GM19438 (cell line): ENCODE measurements at regions not wholly inside any gene's neighbourhood (a gene's known extent, or its start where the extent isn't known, plus 50 kb on each side); places are given as distances from the start of the nearest gene placed in this dataset.

Experiments used
- ATAC-seq: cut with Tn5 transposase; IDR thresholded peaks from one replicate; pipeline ENCODE4 v1.9.1; 2021; ENCODE audit warnings: low read depth; ENCODE audit not compliant: unreplicated experiment

GRCh38 chr4:123731035-123731434 lies 334.4 kb downstream of the SPRY1 start:
- no peak for ATAC-seq

GRCh38 chr4:123737156-123737555 lies 340.6 kb downstream of the SPRY1 start:
- ATAC-seq = no peak

GRCh38 chr4:123739806-123740205 lies 343.2 kb downstream of the SPRY1 start:
- ATAC-seq = no peak

- ATAC-seq = no peak
These were observed 343.6 kb downstream of the SPRY1 start for GRCh38 chr4:123740236-123740635.

GRCh38 chr4:123741906-123742305 lies 345.3 kb downstream of the SPRY1 start:
- ATAC-seq = no peak

- ATAC-seq = no peak
These were observed 347.3 kb downstream of the SPRY1 start for GRCh38 chr4:123743848-123744247.

- no peak for ATAC-seq
These were observed 348.2 kb downstream of the SPRY1 start for GRCh38 chr4:123744664-123745290.

- no peak for ATAC-seq
These were observed 350.4 kb downstream of the SPRY1 start for GRCh38 chr4:123747016-123747415.

GRCh38 chr4:123748806-123749205 lies 352.2 kb downstream of the SPRY1 start:
- no peak for ATAC-seq

- no peak for ATAC-seq
These were observed 352.8 kb downstream of the SPRY1 start for GRCh38 chr4:123749383-123749782.

GRCh38 chr4:123750044-123750443 lies 353.4 kb downstream of the SPRY1 start:
- ATAC-seq = no peak

GRCh38 chr4:123755655-123756054 lies 359.1 kb downstream of the SPRY1 start:
- ATAC-seq = no peak

GRCh38 chr4:123767806-123768205 lies 371.2 kb downstream of the SPRY1 start:
- no peak for ATAC-seq

GRCh38 chr4:123770884-123771283 lies 374.3 kb downstream of the SPRY1 start:
- ATAC-seq = no peak

GRCh38 chr4:123776267-123776666 lies 379.7 kb downstream of the SPRY1 start:
- peak; percentile 99 for ATAC-seq

GRCh38 chr4:123777373-123777772 lies 380.8 kb downstream of the SPRY1 start:
- no peak for ATAC-seq

- ATAC-seq = no peak
These were observed 386.7 kb downstream of the SPRY1 start for GRCh38 chr4:123783151-123783790.

GRCh38 chr4:123783921-123784320 lies 387.3 kb downstream of the SPRY1 start:
- ATAC-seq = no peak

- ATAC-seq = no peak
These were observed 388.0 kb downstream of the SPRY1 start for GRCh38 chr4:123784626-123785025.

GRCh38 chr4:123785538-123785937 lies 388.9 kb downstream of the SPRY1 start:
- no peak for ATAC-seq

- no peak for ATAC-seq
These were observed 389.7 kb downstream of the SPRY1 start for GRCh38 chr4:123786163-123786915.

- no peak for ATAC-seq
These were observed 390.3 kb downstream of the SPRY1 start for GRCh38 chr4:123786920-123787319.
